Common myeloid progenitor, CD34-positive (primary cell): ENCODE measurements at regions not wholly inside any gene's neighbourhood (a gene's known extent, or its start where the extent isn't known, plus 50 kb on each side); places are given as distances from the start of the nearest gene placed in this dataset.

ENCODE experiments used
- CTCF ChIA-PET: fragments of 350-600 bp; sonication (Branson Sonifier 250); formaldehyde crosslinking; loops from one replicate; lab custom pipeline; 2021; ENCODE audit warnings: antibody characterized with exemption; lab: Charles Lee
- POLR2A ChIA-PET: fragments of 350-600 bp; sonication (Branson Sonifier 250); formaldehyde crosslinking; loops from one replicate; lab custom pipeline; 2021; ENCODE audit warnings: antibody characterized with exemption; lab: Charles Lee
- DNase-seq, 3 donors: peaks; one replicate each; pipeline versions ENCODE4 v3.0.0 to v3.0.0-alpha.2; 2013
- H3K27ac ChIP-seq, 2 experiments: 1 replicate in 1 of 2; 2 replicates in 1 of 2; pipeline ENCODE4 v1.7.0; 2013; ENCODE audit warnings: inconsistent platforms in 2 of 2, low read length in 2 of 2, mild to moderate bottlenecking in 2 of 2, low read depth in 1 of 2, moderate library complexity in 1 of 2; ENCODE audit not compliant: severe bottlenecking in 2 of 2, insufficient read depth in 1 of 2, poor library complexity in 1 of 2
- H3K27me3 ChIP-seq, 5 experiments: replicated peaks in 2 of 5; 1 replicate in 3 of 5; 2 replicates in 2 of 5; pipeline versions ENCODE4 v1.6.1 to v1.7.0; 2013; ENCODE audit warnings: low read length in 4 of 5, mild to moderate bottlenecking in 2 of 5, moderate library complexity in 2 of 5, inconsistent platforms in 1 of 5; ENCODE audit not compliant: insufficient read depth in 5 of 5, control insufficient read depth in 4 of 5
- H3K36me3 ChIP-seq, 4 experiments: 1 replicate in 2 of 4; 2 replicates in 2 of 4; pipeline versions ENCODE4 v1.6.1 to v1.7.0; 2013; ENCODE audit warnings: low read length in 3 of 4, control low read depth in 1 of 4, mild to moderate bottlenecking in 1 of 4; ENCODE audit not compliant: control insufficient read depth in 4 of 4, insufficient read depth in 4 of 4
- H3K4me1 ChIP-seq, 4 experiments: 1 replicate in 3 of 4; 2 replicates in 1 of 4; pipeline versions ENCODE4 v1.6.1 to v1.7.1; 2013; ENCODE audit warnings: low read length in 3 of 4, mild to moderate bottlenecking in 3 of 4, control low read depth in 1 of 4, inconsistent platforms in 1 of 4, moderate library complexity in 1 of 4; ENCODE audit not compliant: control insufficient read depth in 4 of 4, insufficient read depth in 4 of 4; ENCODE audit errors: control extremely low read depth in 1 of 4
- H3K4me3 ChIP-seq, 7 experiments: 1 replicate in 4 of 7; 2 replicates in 3 of 7; pipeline versions ENCODE4 v1.5.1 to v1.7.0; 2013; ENCODE audit warnings: mild to moderate bottlenecking in 7 of 7, low read length in 6 of 7, moderate library complexity in 6 of 7, inconsistent platforms in 2 of 7, low read depth in 2 of 7, control low read depth in 1 of 7; ENCODE audit not compliant: insufficient read depth in 4 of 7, control insufficient read depth in 1 of 7; ENCODE audit errors: extremely low read depth in 1 of 7
- H3K9me3 ChIP-seq, 5 experiments: 1 replicate in 4 of 5; 2 replicates in 1 of 5; pipeline versions ENCODE4 v1.6.1 to v1.7.1; 2013; ENCODE audit warnings: low read length in 4 of 5, mild to moderate bottlenecking in 2 of 5, inconsistent platforms in 1 of 5, low read depth in 1 of 5, moderate library complexity in 1 of 5; ENCODE audit not compliant: control insufficient read depth in 4 of 5, insufficient read depth in 2 of 5; ENCODE audit errors: control extremely low read depth in 1 of 5
- WGBS: methylation state at CpG from one replicate; pipeline ENCODE4 v1.1.5; 2013; ENCODE audit not compliant: insufficient coverage; 5-methylcytosine and 5-hydroxymethylcytosine counted together

DNA sequence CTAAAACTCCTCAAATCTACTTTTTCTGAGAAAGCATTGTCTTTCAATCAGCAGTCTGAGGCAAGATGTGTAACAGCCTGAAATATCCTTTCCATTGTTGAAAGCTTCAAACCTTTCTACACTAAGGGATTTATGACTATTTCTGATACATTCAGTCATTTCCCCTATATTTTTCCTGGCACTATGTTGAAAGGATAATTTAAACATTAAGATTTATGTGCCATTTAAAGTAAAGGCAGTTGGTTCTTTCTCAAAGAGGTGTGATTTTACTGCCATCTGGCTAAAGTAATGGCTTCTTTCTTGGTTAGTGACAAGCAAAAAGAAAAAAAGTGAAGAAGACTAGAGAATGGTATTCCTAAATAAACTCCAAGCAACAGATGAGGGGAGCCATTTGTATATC is 249.6 kb upstream of the COL8A1 start:
- no peaks in the 10 kb centered on the region for H3K36me3 ChIP-seq
- ChIA-PET CTCF (no interaction called here), POLR2A (no interaction called here)
- H3K9me3 ChIP-seq = no peaks in the 10 kb centered on the region
- no peak overlapping the region for H3K27ac ChIP-seq
- no peaks in the 10 kb centered on the region for H3K27me3 ChIP-seq
- no peak for DNase-seq
- no peak overlapping the region for H3K4me3 ChIP-seq
- H3K4me1 ChIP-seq = no peaks in the 10 kb centered on the region

DNA sequence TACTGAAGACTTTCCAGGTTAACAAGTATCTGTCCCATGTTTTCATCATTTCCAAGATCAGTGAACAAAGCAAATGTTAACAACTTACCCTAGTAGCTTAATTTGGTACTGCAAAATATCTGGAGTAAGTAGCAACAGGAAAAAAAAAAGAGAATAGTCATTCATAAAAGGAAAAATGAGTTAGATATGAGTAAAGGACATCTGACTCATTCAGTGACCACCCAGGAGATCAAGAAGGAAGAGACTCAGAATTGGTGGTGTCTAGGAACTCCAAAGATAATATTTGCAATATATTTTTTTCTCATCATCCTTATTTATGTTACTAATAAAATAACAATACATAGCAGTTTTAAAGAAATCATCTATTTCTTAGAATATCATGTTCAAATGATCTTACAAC is 253.8 kb upstream of the COL8A1 start:
- Histone ChIP-seq H3K4me3 (no peak overlapping the region), H3K27ac (no peak overlapping the region), H3K9me3 (no peaks in the 10 kb centered on the region), H3K27me3 (no peaks in the 10 kb centered on the region), H3K4me1 (no peaks in the 10 kb centered on the region), H3K36me3 (no peaks in the 10 kb centered on the region)
- ChIA-PET POLR2A (no interaction called here), CTCF (no interaction called here)
- no peak for DNase-seq

DNA sequence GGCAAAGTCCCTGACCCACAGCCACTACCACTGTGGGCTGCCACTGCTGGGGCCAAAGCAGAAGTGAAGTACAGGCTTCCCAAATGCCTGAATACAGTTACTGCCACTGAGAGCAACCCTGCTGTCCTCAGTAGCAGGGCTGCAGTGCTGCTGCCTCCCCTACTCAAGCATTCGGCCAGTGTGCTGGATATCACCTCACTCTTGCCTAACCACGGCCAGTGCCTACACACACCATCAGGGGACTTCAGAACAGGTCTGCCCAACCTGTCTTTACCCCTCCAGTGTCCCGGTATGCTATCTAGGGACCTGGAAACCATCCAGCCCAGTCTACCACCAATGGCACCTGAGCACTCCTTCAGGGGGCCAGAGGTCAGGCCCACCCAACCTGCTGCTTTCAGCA is 261.5 kb upstream of the COL8A1 start:
- 90% methylated on average over 2 of the region's 3 CpGs for WGBS
- POLR2A ChIA-PET = no interaction called here
- no peaks in the 10 kb centered on the region for H3K4me1 ChIP-seq
- DNase-seq = no peak
- H3K27ac ChIP-seq = no peak overlapping the region
- H3K36me3 ChIP-seq = no peaks in the 10 kb centered on the region
- CTCF ChIA-PET = no interaction called here
- H3K9me3 ChIP-seq = no peaks in the 10 kb centered on the region
- H3K27me3 ChIP-seq = no peaks in the 10 kb centered on the region
- no peak overlapping the region for H3K4me3 ChIP-seq

DNA sequence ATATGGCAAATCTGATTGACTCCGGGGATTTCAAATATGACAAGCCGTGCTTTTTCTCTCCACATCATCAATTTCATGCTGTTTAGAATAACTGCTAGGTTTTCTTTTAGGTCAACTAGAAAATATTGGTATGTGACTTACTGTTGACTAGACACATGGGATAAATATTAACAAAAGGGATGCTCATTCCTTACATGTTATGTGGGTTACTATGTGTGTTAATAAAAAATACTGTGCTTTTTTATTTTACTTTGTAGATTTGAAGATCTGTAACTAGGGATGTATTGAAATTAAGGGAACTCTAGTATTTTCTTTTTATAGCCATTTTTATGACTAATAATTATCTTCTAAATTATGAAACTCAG is 264.6 kb upstream of the COL8A1 start:
- H3K36me3 ChIP-seq = no peaks in the 10 kb centered on the region
- POLR2A ChIA-PET = no interaction called here
- H3K4me3 ChIP-seq = no peak overlapping the region
- H3K9me3 ChIP-seq = no peaks in the 10 kb centered on the region
- no peaks in the 10 kb centered on the region for H3K27me3 ChIP-seq
- H3K4me1 ChIP-seq = no peaks in the 10 kb centered on the region
- DNase-seq = no peak
- H3K27ac ChIP-seq = no peak overlapping the region
- no CpG with 5 or more reads among the region's 2 CpGs for WGBS
- CTCF ChIA-PET = no interaction called here

DNA sequence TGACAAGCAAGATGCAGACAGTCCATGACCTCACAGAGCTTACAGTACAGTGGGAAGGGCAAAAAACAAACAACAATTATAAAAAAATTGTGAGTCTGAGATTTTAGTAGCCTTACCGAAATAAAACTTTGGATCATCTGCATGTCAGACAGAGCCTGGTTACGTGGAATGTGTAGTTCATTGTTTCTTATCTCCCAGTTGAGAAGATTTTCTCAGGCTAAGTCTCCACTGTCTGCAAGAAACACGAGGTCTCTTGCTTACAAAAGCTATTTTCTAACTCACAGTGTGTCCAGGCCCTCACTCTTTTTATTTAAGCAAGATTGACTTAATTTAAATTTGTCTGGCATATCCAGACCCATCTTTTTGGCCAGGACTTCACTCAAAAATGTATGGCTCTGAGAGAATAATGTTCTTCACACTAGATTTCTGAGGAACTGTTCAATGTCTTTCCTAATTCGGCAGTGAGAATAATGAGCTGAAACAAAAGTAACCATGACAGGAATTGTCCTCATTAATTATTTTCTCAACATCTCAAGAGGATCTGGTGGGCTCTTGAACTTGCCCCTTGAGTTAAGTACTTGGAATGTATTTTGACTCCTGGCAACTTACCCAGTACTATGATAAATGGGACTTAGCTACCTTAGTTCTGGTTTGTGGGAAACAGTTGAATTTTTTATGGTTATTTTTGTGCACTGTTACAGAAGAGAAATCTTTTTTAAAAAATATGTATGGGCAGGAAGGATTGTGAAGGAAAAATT is 265.1 kb upstream of the COL8A1 start:
- no peaks in the 10 kb centered on the region for H3K9me3 ChIP-seq
- no peaks in the 10 kb centered on the region for H3K27me3 ChIP-seq
- WGBS = 98% methylated on average over 3 of the region's 4 CpGs
- CTCF ChIA-PET = no interaction called here
- no peaks in the 10 kb centered on the region for H3K36me3 ChIP-seq
- H3K4me3 ChIP-seq = no peak overlapping the region
- no peaks in the 10 kb centered on the region for H3K4me1 ChIP-seq
- no peak for DNase-seq
- POLR2A ChIA-PET = no interaction called here
- no peak overlapping the region for H3K27ac ChIP-seq

DNA sequence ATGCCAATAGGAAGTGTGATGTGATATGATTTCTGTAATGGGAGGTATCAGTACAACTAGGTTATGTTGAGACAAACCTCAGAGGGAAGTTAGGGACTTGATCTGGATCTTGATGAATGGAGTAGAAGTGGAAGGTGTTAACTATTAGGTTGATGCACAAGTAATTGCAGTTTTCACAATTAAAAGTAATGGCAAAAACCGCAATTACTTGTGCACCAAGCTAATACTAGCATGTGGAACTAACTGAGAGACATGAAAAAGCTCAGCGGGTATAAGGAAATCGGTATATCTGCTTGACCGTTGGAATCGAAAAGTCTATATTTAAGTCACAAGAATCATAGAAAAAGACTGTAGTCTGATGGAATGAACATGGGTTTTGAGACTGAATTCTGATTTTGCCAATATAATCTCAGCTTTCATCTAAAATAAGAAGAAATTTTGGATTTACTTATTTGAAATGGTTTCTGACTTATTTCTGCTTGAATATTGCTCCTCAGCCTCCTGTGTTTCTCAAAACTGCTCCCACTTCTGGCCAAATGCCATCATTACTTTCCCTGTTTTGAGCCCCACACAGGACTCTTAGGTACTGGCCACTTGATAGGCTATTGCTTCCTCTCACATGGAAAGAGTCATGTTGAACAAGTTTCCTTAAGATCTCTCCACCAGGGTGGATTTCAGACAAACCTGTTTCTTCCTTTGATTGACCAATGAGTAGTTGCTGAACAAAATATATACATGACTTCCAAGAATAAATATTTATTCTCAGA is 271.5 kb upstream of the COL8A1 start:
- no peaks in the 10 kb centered on the region for H3K9me3 ChIP-seq
- no peak overlapping the region for H3K27ac ChIP-seq
- H3K4me3 ChIP-seq = no peak overlapping the region
- POLR2A ChIA-PET = no interaction called here
- H3K4me1 ChIP-seq = no peaks in the 10 kb centered on the region
- no peak for DNase-seq
- no peaks in the 10 kb centered on the region for H3K36me3 ChIP-seq
- no peaks in the 10 kb centered on the region for H3K27me3 ChIP-seq
- 91% methylated on average over 5 of the region's 5 CpGs for WGBS
- CTCF ChIA-PET = interaction anchor here (0.8 kb wide), 1 partner anchor 13 kb away, joined by 4 read pairs; no protein-coding TSS in a partner anchor

DNA sequence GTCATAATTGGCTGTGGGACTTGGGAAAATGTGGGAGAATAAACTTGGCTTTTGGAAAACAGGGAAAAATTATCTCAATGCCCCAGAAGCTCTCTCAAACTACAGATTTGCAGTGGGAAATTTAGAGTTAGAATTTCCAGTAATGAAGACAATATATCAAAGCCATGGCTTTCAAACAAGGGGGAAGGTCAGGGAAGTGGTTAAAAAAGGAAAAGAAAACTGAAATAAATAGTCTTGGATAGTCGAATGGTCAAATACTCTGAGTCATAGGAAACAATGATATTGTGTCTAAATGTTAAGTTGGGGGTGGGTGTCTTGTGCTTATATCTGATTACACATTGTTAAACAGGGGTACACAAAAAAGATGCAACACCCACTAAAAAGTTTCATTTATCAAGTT is 272.4 kb upstream of the COL8A1 start:
- ChIA-PET CTCF (no interaction called here), POLR2A (no interaction called here)
- Histone ChIP-seq H3K27ac (no peak overlapping the region), H3K9me3 (no peaks in the 10 kb centered on the region), H3K36me3 (no peaks in the 10 kb centered on the region), H3K27me3 (no peaks in the 10 kb centered on the region), H3K4me1 (no peaks in the 10 kb centered on the region), H3K4me3 (no peak overlapping the region)
- no CpG with 5 or more reads among the region's 1 CpG for WGBS
- no peak for DNase-seq
